ENCODE measurements at regions not wholly inside any gene's neighbourhood (a gene's known extent, or its start where the extent isn't known, plus 50 kb on each side); places are given as distances from the start of the nearest gene placed in this dataset.

- TF ChIP-seq, protein P1, sequence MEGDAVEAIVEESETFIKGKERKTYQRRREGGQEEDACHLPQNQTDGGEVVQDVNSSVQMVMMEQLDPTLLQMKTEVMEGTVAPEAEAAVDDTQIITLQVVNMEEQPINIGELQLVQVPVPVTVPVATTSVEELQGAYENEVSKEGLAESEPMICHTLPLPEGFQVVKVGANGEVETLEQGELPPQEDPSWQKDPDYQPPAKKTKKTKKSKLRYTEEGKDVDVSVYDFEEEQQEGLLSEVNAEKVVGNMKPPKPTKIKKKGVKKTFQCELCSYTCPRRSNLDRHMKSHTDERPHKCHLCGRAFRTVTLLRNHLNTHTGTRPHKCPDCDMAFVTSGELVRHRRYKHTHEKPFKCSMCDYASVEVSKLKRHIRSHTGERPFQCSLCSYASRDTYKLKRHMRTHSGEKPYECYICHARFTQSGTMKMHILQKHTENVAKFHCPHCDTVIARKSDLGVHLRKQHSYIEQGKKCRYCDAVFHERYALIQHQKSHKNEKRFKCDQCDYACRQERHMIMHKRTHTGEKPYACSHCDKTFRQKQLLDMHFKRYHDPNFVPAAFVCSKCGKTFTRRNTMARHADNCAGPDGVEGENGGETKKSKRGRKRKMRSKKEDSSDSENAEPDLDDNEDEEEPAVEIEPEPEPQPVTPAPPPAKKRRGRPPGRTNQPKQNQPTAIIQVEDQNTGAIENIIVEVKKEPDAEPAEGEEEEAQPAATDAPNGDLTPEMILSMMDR (conservative IDR thresholded peaks at IDR 0.05; ENCODE audit: low read length) = no peak
- TF ChIP-seq EZH2phosphoT487 (IDR thresholded peaks at IDR 0.05; ENCODE audit: borderline replicate concordance) = no peak
Measured at GRCh38 chr9:107614765-107615164, 125.2 kb upstream of the KLF4 start.

All from Loucy (cell line).